ENCODE measurements at regions not wholly inside any gene's neighbourhood (a gene's known extent, or its start where the extent isn't known, plus 50 kb on each side); places are given as distances from the start of the nearest gene placed in this dataset.
"Not testable (repeated sequence)": the region's sequence is repeated elsewhere in the genome, so short reads cannot be mapped to it uniquely, and the experiment has no call there.

- TF ChIP-seq ASH1L (IDR thresholded peaks at IDR 0.05; ENCODE audit: borderline replicate concordance, low read depth, partially characterized antibody), result no peak
Measured at GRCh38 chr5:124527220-124527991, 219.0 kb downstream of the ZNF608 start (continued).

- DNase-seq (ENCODE audit: extremely low read depth in 1 of 4, low spot score in 3 of 4); H3K79me2 ChIP-seq (ENCODE audit: control insufficient read depth, insufficient read depth, low read length); in situ Hi-C loops (cut with MboI); ATAC-seq; H3K27ac ChIP-seq (ENCODE audit: extremely low read depth, low read depth, low read length); H3K4me2 ChIP-seq (ENCODE audit: insufficient read depth, low read length); BruUV-seq (replicated peaks); H2AFZ ChIP-seq (ENCODE audit: low read depth, low read length); H3K4me3 ChIP-seq; H3K9me3 ChIP-seq (replicated peaks; ENCODE audit: control insufficient read depth, insufficient read depth, low read depth, low read length); FAIRE-seq; H3K4me1 ChIP-seq (replicated peaks in 1 of 2; ENCODE audit: control insufficient read depth in 2 of 2, insufficient read depth in 2 of 2, low read length in 2 of 2); CTCF ChIA-PET (ENCODE audit: low intra/inter-chr PET ratio); POLR2A ChIA-PET; H3K9ac ChIP-seq (ENCODE audit: insufficient read depth in 1 of 2, low read depth in 2 of 2, low read length in 2 of 2); H3K9me1 ChIP-seq (ENCODE audit: control insufficient read depth, insufficient read depth, low read length); intact Hi-C loops (cut with micrococcal nuclease); H3K36me3 ChIP-seq (ENCODE audit: control insufficient read depth, insufficient read depth, low read length); H4K20me1 ChIP-seq (replicated peaks; ENCODE audit: control insufficient read depth, insufficient read depth, low read length): not testable (repeated sequence)
- H3K27me3 ChIP-seq (ENCODE audit: control insufficient read depth in 2 of 2, insufficient read depth in 2 of 2, low read length in 2 of 2), result peaks cover 3 to 20% of the 10 kb centered on the region in 2 experiments; a peak in 3 of 5 replicates
- 5% methylated on average over 2 of the region's 4 CpGs for WGBS (ENCODE audit: insufficient coverage, low coverage, missing lambda C conversion rate)
Measured at GRCh38 chr5:124526079-124526478, 220.4 kb downstream of the ZNF608 start.

- in situ Hi-C loops (cut with MboI) (no loop called here), intact Hi-C loops (cut with micrococcal nuclease) (no loop called here)
- Histone ChIP-seq H3K79me2 (ENCODE audit: control insufficient read depth, insufficient read depth, low read length) (no peaks in the 10 kb centered on the region), H2AFZ (ENCODE audit: low read depth, low read length) (no peak overlapping the region), H4K20me1 (replicated peaks; ENCODE audit: control insufficient read depth, insufficient read depth, low read length) (no peaks in the 10 kb centered on the region), H3K4me1 (replicated peaks in 1 of 2; ENCODE audit: control insufficient read depth in 2 of 2, insufficient read depth in 2 of 2, low read length in 2 of 2) (no peaks in the 10 kb centered on the region), H3K27ac (ENCODE audit: extremely low read depth, low read depth, low read length) (no peak overlapping the region), H3K4me2 (ENCODE audit: insufficient read depth, low read length) (no peak overlapping the region), H3K9ac (ENCODE audit: insufficient read depth in 1 of 2, low read depth in 2 of 2, low read length in 2 of 2) (no peak overlapping the region), H3K9me3 (replicated peaks; ENCODE audit: control insufficient read depth, insufficient read depth, low read depth, low read length) (no peaks in the 10 kb centered on the region), H3K4me3 (no peak overlapping the region), H3K27me3 (ENCODE audit: control insufficient read depth in 2 of 2, insufficient read depth in 2 of 2, low read length in 2 of 2) (peaks cover 2 to 22% of the 10 kb centered on the region in 2 experiments; a peak in 3 of 5 replicates), H3K9me1 (ENCODE audit: control insufficient read depth, insufficient read depth, low read length) (no peaks in the 10 kb centered on the region), H3K36me3 (ENCODE audit: control insufficient read depth, insufficient read depth, low read length) (no peaks in the 10 kb centered on the region)
- 0% methylated on average over 6 of the region's 6 CpGs for WGBS (ENCODE audit: insufficient coverage, low coverage, missing lambda C conversion rate)
- ATAC-seq (peak; percentile 84), DNase-seq (ENCODE audit: extremely low read depth in 1 of 4, low spot score in 3 of 4) (peak in 1 of 4 experiments; percentile 29), FAIRE-seq (no peak)
- CTCF ChIA-PET (ENCODE audit: low intra/inter-chr PET ratio), result no interaction called here
- POLR2A ChIA-PET, result interaction anchor here (0.5 kb wide), 1 partner anchor 56 kb away, joined by 3 read pairs; no protein-coding TSS in a partner anchor
- BruUV-seq (replicated peaks), result no TSS peak
- peak in 1 of 2 experiments; percentile 60; a peak in 3 of 4 replicates for TF ChIP-seq RAD21 (CRISPR knock-in tag; conservative IDR thresholded peaks at IDR 0.05 in 1 of 2, IDR thresholded peaks at IDR 0.05 in 1 of 2)
Measured at GRCh38 chr5:124524552-124525232, 221.7 kb downstream of the ZNF608 start.

Data from K562 (cell line).